OCI-LY1 (cell line): ENCODE measurements at regions not wholly inside any gene's neighbourhood (a gene's known extent, or its start where the extent isn't known, plus 50 kb on each side); places are given as distances from the start of the nearest gene placed in this dataset.

Experiments used
- H2AFZ ChIP-seq: fragments of 200-600 bp; sonication (generic), shearing (Covaris generic); 2 replicates; pipeline ENCODE4 v1.6.0; 2014; ENCODE audit warnings: antibody characterized with exemption, mild to moderate bottlenecking, low read length
- H3F3A ChIP-seq: fragments of 200-600 bp; sonication (generic), shearing (Covaris generic); 2 replicates; pipeline ENCODE4 v1.6.0; 2014; ENCODE audit warnings: mild to moderate bottlenecking, antibody characterized with exemption, low read length, moderate library complexity; ENCODE audit not compliant: insufficient read depth
- H3K27ac ChIP-seq: fragments of 200-600 bp; sonication (generic); 2 replicates; pipeline ENCODE4 v1.5.1; 2014; ENCODE audit warnings: low read length, mixed run types, mild to moderate bottlenecking, low read depth; ENCODE audit not compliant: poor library complexity, severe bottlenecking
- H3K27me3 ChIP-seq: fragments of 200-600 bp; sonication (generic); 2 replicates; pipeline ENCODE4 v1.6.0; 2014; ENCODE audit warnings: antibody characterized with exemption, mild to moderate bottlenecking, low read length, moderate library complexity; ENCODE audit not compliant: insufficient read depth
- H3K36me3 ChIP-seq: fragments of 200-600 bp; sonication (generic); 2 replicates; pipeline ENCODE4 v1.6.1; 2014; ENCODE audit warnings: mild to moderate bottlenecking, antibody characterized with exemption, low read length, moderate library complexity, mixed read lengths; ENCODE audit not compliant: insufficient read depth
- H3K4me1 ChIP-seq: fragments of 200-600 bp; sonication (generic); 2 replicates; pipeline ENCODE4 v1.5.1; 2014; ENCODE audit warnings: mild to moderate bottlenecking, low read length, moderate library complexity; ENCODE audit not compliant: insufficient read depth, severe bottlenecking
- H3K4me2 ChIP-seq: fragments of 200-600 bp; sonication (generic), shearing (Covaris generic); 2 replicates; pipeline ENCODE4 v1.6.1; 2014; ENCODE audit warnings: low read length
- H3K4me3 ChIP-seq: fragments of 200-600 bp; sonication (generic); 2 replicates; pipeline ENCODE4 v1.5.1; 2014; ENCODE audit warnings: low read length, low read depth, mild to moderate bottlenecking, mixed read lengths; ENCODE audit not compliant: poor library complexity, severe bottlenecking
- H3K79me2 ChIP-seq: fragments of 200-600 bp; shearing (Covaris generic); 2 replicates; pipeline ENCODE4 v1.6.1; 2016; ENCODE audit warnings: mixed run types, low read length, mixed read lengths; ENCODE audit not compliant: insufficient read depth
- H3K9ac ChIP-seq: fragments of 200-600 bp; sonication (generic), shearing (Covaris generic); 2 replicates; pipeline ENCODE4 v1.6.1; 2014; ENCODE audit warnings: mild to moderate bottlenecking, low read length, mixed read lengths
- H3K9me2 ChIP-seq: fragments of 200-600 bp; sonication (generic), shearing (Covaris generic); 2 replicates; pipeline ENCODE4 v1.6.1; 2014; ENCODE audit warnings: low read depth, mild to moderate bottlenecking, low read length, mixed read lengths
- H3K9me3 ChIP-seq: fragments of 200-600 bp; shearing (Covaris generic); 2 replicates; pipeline ENCODE4 v1.6.1; 2014; ENCODE audit warnings: low read length, mixed read lengths
- H4K20me1 ChIP-seq: fragments of 200-600 bp; sonication (generic), shearing (Covaris generic); 2 replicates; pipeline ENCODE4 v1.6.0; 2016; ENCODE audit warnings: mild to moderate bottlenecking, low read length; ENCODE audit not compliant: insufficient read depth
- EZH2 ChIP-seq: fragments of 200-600 bp; sonication (generic), shearing (Covaris generic); IDR thresholded peaks from 2 replicates; pipeline ENCODE4 v1.8.0; 2017; ENCODE audit warnings: borderline replicate concordance, mixed run types, mild to moderate bottlenecking, antibody characterized with exemption, low read length, moderate library complexity, mixed read lengths
- TF ChIP-seq, protein P1 (sequence below): fragments of 200-600 bp; sonication (generic), shearing (Covaris generic); IDR thresholded peaks from 2 replicates; pipeline ENCODE4 v1.5.1; 2017; ENCODE audit warnings: mild to moderate bottlenecking, antibody characterized with exemption, low read length, moderate library complexity, mixed read lengths

GRCh38 chr12:14290951-14291350 is 74.5 kb upstream of the ATF7IP start:
- H3K9ac ChIP-seq, result no peak overlapping the region
- no peaks in the 10 kb centered on the region for H3K9me2 ChIP-seq
- TF ChIP-seq, protein P1, sequence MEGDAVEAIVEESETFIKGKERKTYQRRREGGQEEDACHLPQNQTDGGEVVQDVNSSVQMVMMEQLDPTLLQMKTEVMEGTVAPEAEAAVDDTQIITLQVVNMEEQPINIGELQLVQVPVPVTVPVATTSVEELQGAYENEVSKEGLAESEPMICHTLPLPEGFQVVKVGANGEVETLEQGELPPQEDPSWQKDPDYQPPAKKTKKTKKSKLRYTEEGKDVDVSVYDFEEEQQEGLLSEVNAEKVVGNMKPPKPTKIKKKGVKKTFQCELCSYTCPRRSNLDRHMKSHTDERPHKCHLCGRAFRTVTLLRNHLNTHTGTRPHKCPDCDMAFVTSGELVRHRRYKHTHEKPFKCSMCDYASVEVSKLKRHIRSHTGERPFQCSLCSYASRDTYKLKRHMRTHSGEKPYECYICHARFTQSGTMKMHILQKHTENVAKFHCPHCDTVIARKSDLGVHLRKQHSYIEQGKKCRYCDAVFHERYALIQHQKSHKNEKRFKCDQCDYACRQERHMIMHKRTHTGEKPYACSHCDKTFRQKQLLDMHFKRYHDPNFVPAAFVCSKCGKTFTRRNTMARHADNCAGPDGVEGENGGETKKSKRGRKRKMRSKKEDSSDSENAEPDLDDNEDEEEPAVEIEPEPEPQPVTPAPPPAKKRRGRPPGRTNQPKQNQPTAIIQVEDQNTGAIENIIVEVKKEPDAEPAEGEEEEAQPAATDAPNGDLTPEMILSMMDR, result no peak
- TF ChIP-seq EZH2, result no peak
- peaks cover 32% of the 10 kb centered on the region for H3K36me3 ChIP-seq
- H3F3A ChIP-seq, result no peaks in the 10 kb centered on the region
- H3K4me2 ChIP-seq, result no peak overlapping the region
- no peaks in the 10 kb centered on the region for H4K20me1 ChIP-seq
- no peak overlapping the region for H2AFZ ChIP-seq
- H3K27me3 ChIP-seq, result no peaks in the 10 kb centered on the region
- H3K9me3 ChIP-seq, result peaks cover 13% of the 10 kb centered on the region
- no peaks in the 10 kb centered on the region; the same call in 1 of the 2 replicates for H3K79me2 ChIP-seq
- H3K4me1 ChIP-seq, result peaks cover 14% of the 10 kb centered on the region
- H3K27ac ChIP-seq, result peak overlapping the region; percentile 47
- H3K4me3 ChIP-seq, result no peak overlapping the region

DNA sequence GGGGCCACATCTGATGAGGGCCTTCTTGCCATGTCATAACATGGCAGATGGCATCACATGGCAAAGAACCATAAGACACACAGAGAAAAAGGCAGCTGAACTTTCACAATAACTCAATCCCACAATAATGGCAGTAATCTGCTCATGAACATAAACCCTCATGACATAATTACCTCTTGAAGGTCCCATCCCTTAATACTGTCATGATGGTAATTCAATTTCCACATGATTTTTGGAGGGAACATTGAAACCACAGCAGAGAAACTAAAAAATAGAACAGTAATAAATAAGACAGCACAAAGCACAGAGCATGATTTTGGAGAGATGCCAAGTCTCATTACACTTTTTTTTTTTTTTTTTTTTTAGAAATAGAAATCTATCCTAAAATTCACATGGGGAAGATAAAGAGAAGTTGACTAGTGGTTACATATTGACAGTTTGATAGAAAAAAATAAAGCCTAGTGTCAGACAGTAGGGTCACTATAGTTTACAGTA is 61.8 kb upstream of the ATF7IP start:
- no peaks in the 10 kb centered on the region for H3K27me3 ChIP-seq

DNA sequence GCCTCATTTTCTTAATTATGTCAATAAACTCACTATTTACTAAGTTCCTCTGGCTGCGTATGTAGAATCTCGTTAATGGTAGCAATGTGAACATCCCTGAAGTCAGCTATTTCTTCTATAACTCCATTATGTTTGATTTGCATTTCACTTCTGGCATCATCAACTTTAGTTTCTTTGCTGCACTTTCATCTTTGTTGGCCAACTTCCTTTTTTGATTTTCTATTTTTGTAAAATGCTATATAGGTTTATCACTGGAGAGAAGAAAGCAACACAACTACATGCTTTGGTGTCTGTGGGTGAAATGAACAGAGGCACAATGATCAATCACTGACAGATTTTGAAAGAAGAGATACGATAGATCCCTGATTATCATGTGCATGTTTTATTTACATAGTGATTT is 58.5 kb upstream of the ATF7IP start:
- no peaks in the 10 kb centered on the region for H4K20me1 ChIP-seq
- no peaks in the 10 kb centered on the region for H3F3A ChIP-seq
- H3K9ac ChIP-seq, result peak overlapping the region; percentile 1; the same call in 1 of the 2 replicates
- peak overlapping the region; percentile 64 for H2AFZ ChIP-seq
- peaks cover 19% of the 10 kb centered on the region for H3K4me1 ChIP-seq
- no peaks in the 10 kb centered on the region for H3K9me2 ChIP-seq
- H3K27ac ChIP-seq, result peak overlapping the region; percentile 87
- H3K36me3 ChIP-seq, result no peaks in the 10 kb centered on the region
- no peaks in the 10 kb centered on the region for H3K79me2 ChIP-seq
- no peaks in the 10 kb centered on the region for H3K9me3 ChIP-seq
- H3K4me3 ChIP-seq, result peak overlapping the region; percentile 3
- peak overlapping the region; percentile 56 for H3K4me2 ChIP-seq
- H3K27me3 ChIP-seq, result no peaks in the 10 kb centered on the region
- TF ChIP-seq EZH2, result no peak
- TF ChIP-seq, protein P1, result no peak

More for the DNA sequence above, 61.8 kb upstream of the ATF7IP start:
- Histone ChIP-seq H4K20me1 (no peaks in the 10 kb centered on the region), H2AFZ (no peak overlapping the region), H3K4me1 (peaks cover 19% of the 10 kb centered on the region), H3K36me3 (no peaks in the 10 kb centered on the region), H3K9ac (no peak overlapping the region), H3F3A (no peaks in the 10 kb centered on the region), H3K9me2 (no peaks in the 10 kb centered on the region), H3K79me2 (no peaks in the 10 kb centered on the region), H3K4me3 (no peak overlapping the region), H3K27ac (no peak overlapping the region), H3K9me3 (peaks cover under 1% of the 10 kb centered on the region; the same call in 1 of the 2 replicates), H3K4me2 (no peak overlapping the region)
- TF ChIP-seq, protein P1, result no peak
- no peak for TF ChIP-seq EZH2
